IMR-90 (cell line): ENCODE measurements at regions not wholly inside any gene's neighbourhood (a gene's known extent, or its start where the extent isn't known, plus 50 kb on each side); places are given as distances from the start of the nearest gene placed in this dataset.

Experiments
- ATAC-seq: fragments of 200-7000 bp; cut with Tn5 transposase; 2 replicates; pipeline ENCODE4 v1.9.1; 2020; ENCODE audit warnings: low read depth, mild to moderate bottlenecking, moderate library complexity
- BruUV-seq: library from RNA; stranded (reverse); fragments of 400-500 nt; replicated peaks from 2 replicates; lab custom pipeline; 2021; lab: Mats Ljungman, UMichigan
- CTCF ChIA-PET: fragments of 300-600 bp; formaldehyde crosslinking; extraction: SDS; loops from one replicate; lab custom pipeline; 2021; ENCODE audit warnings: antibody characterized with exemption; lab: Yijun Ruan, JAX
- POLR2A ChIA-PET: fragments of 300-600 bp; sonication (Branson Sonifier 250); formaldehyde crosslinking; loops from one replicate; lab custom pipeline; 2022; ENCODE audit warnings: antibody characterized with exemption; ENCODE audit not compliant: unreplicated experiment; lab: Charles Lee
- DNase-seq: peaks from one replicate; pipeline ENCODE4 v3.0.0; 2013
- H2AFZ ChIP-seq: replicated peaks from 2 replicates; pipeline ENCODE3; 2013; ENCODE audit warnings: low read length, mild to moderate bottlenecking; ENCODE audit not compliant: poor library complexity
- H2AK5ac ChIP-seq: 2 replicates; pipeline ENCODE4 v1.6.1; 2013; ENCODE audit warnings: low read depth, low read length, inconsistent platforms
- H2AK9ac ChIP-seq: replicated peaks from 2 replicates; pipeline ENCODE3; 2013; ENCODE audit warnings: mild to moderate bottlenecking, low read depth, low read length, moderate library complexity; ENCODE audit not compliant: poor library complexity
- H2BK120ac ChIP-seq: 2 replicates; pipeline ENCODE4 v1.6.1; 2013; ENCODE audit warnings: low read depth, low read length, inconsistent platforms
- H2BK15ac ChIP-seq: 3 replicates; pipeline ENCODE4 v1.6.1; 2013; ENCODE audit warnings: low read depth, low read length, inconsistent platforms
- H2BK20ac ChIP-seq: 2 replicates; pipeline ENCODE4 v1.6.1; 2013; ENCODE audit warnings: low read depth, mild to moderate bottlenecking, inconsistent platforms, low read length, moderate library complexity
- H2BK5ac ChIP-seq: 2 replicates; pipeline ENCODE4 v1.6.1; 2013; ENCODE audit warnings: mild to moderate bottlenecking, low read depth, low read length, inconsistent platforms; ENCODE audit not compliant: poor library complexity, severe bottlenecking
- H3K14ac ChIP-seq: replicated peaks from 2 replicates; pipeline ENCODE4 v1.6.1; 2013; ENCODE audit warnings: low read depth, low read length, inconsistent platforms
- H3K18ac ChIP-seq: 2 replicates; pipeline ENCODE4 v1.6.1; 2013; ENCODE audit warnings: low read depth, low read length, control low read depth
- H3K23ac ChIP-seq: 2 replicates; pipeline ENCODE4 v1.6.1; 2013; ENCODE audit warnings: low read depth, low read length, inconsistent platforms
- H3K27ac ChIP-seq: 2 replicates; pipeline ENCODE4 v1.5.1; 2013; ENCODE audit warnings: mild to moderate bottlenecking, control low read depth, low read length; ENCODE audit not compliant: insufficient read depth
- H3K27me3 ChIP-seq: 2 replicates; pipeline ENCODE4 v1.6.1; 2013; ENCODE audit warnings: low read length; ENCODE audit not compliant: control insufficient read depth, insufficient read depth
- H3K36me3 ChIP-seq: 2 replicates; pipeline ENCODE4 v1.6.1; 2013; ENCODE audit warnings: low read length, mixed read lengths; ENCODE audit not compliant: control insufficient read depth, insufficient read depth
- H3K4ac ChIP-seq: 2 replicates; pipeline ENCODE4 v1.6.1; 2013; ENCODE audit warnings: low read depth, low read length, inconsistent platforms
- H3K4me1 ChIP-seq: 2 replicates; pipeline ENCODE4 v1.6.1; 2013; ENCODE audit warnings: low read length, mixed read lengths; ENCODE audit not compliant: control insufficient read depth, insufficient read depth
- H3K4me2 ChIP-seq: 2 replicates; pipeline ENCODE4 v1.6.1; 2013; ENCODE audit warnings: low read depth, mild to moderate bottlenecking, control low read depth, low read length, moderate library complexity
- H3K4me3 ChIP-seq: 2 replicates; pipeline ENCODE4 v1.5.1; 2013; ENCODE audit warnings: low read depth, mild to moderate bottlenecking, control low read depth, low read length, moderate library complexity; ENCODE audit not compliant: insufficient read depth
- H3K56ac ChIP-seq: 2 replicates; pipeline ENCODE4 v1.6.1; 2013; ENCODE audit warnings: low read length, inconsistent platforms; ENCODE audit not compliant: insufficient read depth; ENCODE audit errors: extremely low read depth
- H3K79me1 ChIP-seq, 2 experiments: 2 replicates each; pipeline ENCODE4 v1.6.1; 2013; ENCODE audit warnings: low read length in 2 of 2, inconsistent platforms in 1 of 2, low read depth in 1 of 2
- H3K9ac ChIP-seq: 2 replicates; pipeline ENCODE4 v1.6.1; 2013; ENCODE audit warnings: low read depth, low read length, control low read depth
- H3K9me1 ChIP-seq: 2 replicates; pipeline ENCODE4 v1.6.1; 2013; ENCODE audit warnings: low read length, inconsistent platforms; ENCODE audit not compliant: insufficient read depth
- H3K9me3 ChIP-seq: 2 replicates; pipeline ENCODE4 v1.6.1; 2013; ENCODE audit warnings: low read length; ENCODE audit not compliant: control insufficient read depth, insufficient read depth
- H4K20me1 ChIP-seq: 2 replicates; pipeline ENCODE4 v1.6.1; 2013; ENCODE audit warnings: low read length, inconsistent platforms; ENCODE audit not compliant: insufficient read depth
- H4K5ac ChIP-seq: 2 replicates; pipeline ENCODE4 v1.6.1; 2013; ENCODE audit warnings: mild to moderate bottlenecking, low read depth, low read length, control low read depth
- H4K8ac ChIP-seq, 2 experiments: 2 replicates each; pipeline ENCODE4 v1.6.1; 2013; ENCODE audit warnings: low read depth in 2 of 2, low read length in 2 of 2, control low read depth in 1 of 2, inconsistent platforms in 1 of 2
- H4K91ac ChIP-seq: 2 replicates; pipeline ENCODE4 v1.6.1; 2013; ENCODE audit warnings: low read depth, low read length, inconsistent platforms; ENCODE audit not compliant: insufficient read depth
- MAZ ChIP-seq: IDR thresholded peaks from 2 replicates; pipeline ENCODE4 v1.6.1; 2012; ENCODE audit warnings: low read depth, mild to moderate bottlenecking, low read length, improper control_type of control experiment, moderate library complexity, borderline replicate concordance
- POLR2A ChIP-seq: IDR thresholded peaks from 2 replicates; pipeline ENCODE4 v1.6.1; 2012; ENCODE audit warnings: mild to moderate bottlenecking, low read depth, low read length
- RCOR1 ChIP-seq: IDR thresholded peaks from 2 replicates; pipeline ENCODE4 v1.6.1; 2012; ENCODE audit warnings: mild to moderate bottlenecking, low read length, improper control_type of control experiment; ENCODE audit not compliant: insufficient replicate concordance
- WGBS, 2 experiments: methylation state at CpG; one replicate each; pipeline versions ENCODE4 v1.1.5 to v1.1.7; 2013; ENCODE audit warnings: missing lambda C conversion rate in 2 of 2; ENCODE audit not compliant: insufficient read length in 1 of 2; ENCODE audit errors: extremely low coverage in 2 of 2; 5-methylcytosine and 5-hydroxymethylcytosine counted together
- dilution Hi-C: fragments of 300-500 bp; cut with HindIII; formaldehyde crosslinking; loops from one replicate; pipeline ENCODE4 v1.14.3; 2018; ENCODE audit warnings: low sequenced_read_pairs; ENCODE audit not compliant: unreplicated experiment
- in situ Hi-C: fragments of 300-500 bp; cut with MboI; formaldehyde crosslinking; loops from 3 replicates; pipeline ENCODE4 v1.14.3; 2019; ENCODE audit warnings: low sequenced_read_pairs, inconsistent platforms, mixed read lengths
- intact Hi-C: fragments of 100-400 bp; cut with micrococcal nuclease; formaldehyde crosslinking; loops from 2 replicates; pipeline ENCODE4 v1.10.0; 2022
- TF ChIP-seq, protein P1 (sequence below): fragments of 150-350 bp; IDR thresholded peaks from 2 replicates; pipeline ENCODE4 v1.6.1; 2017; ENCODE audit warnings: mild to moderate bottlenecking, antibody characterized with exemption, low read length, low read depth

DNA sequence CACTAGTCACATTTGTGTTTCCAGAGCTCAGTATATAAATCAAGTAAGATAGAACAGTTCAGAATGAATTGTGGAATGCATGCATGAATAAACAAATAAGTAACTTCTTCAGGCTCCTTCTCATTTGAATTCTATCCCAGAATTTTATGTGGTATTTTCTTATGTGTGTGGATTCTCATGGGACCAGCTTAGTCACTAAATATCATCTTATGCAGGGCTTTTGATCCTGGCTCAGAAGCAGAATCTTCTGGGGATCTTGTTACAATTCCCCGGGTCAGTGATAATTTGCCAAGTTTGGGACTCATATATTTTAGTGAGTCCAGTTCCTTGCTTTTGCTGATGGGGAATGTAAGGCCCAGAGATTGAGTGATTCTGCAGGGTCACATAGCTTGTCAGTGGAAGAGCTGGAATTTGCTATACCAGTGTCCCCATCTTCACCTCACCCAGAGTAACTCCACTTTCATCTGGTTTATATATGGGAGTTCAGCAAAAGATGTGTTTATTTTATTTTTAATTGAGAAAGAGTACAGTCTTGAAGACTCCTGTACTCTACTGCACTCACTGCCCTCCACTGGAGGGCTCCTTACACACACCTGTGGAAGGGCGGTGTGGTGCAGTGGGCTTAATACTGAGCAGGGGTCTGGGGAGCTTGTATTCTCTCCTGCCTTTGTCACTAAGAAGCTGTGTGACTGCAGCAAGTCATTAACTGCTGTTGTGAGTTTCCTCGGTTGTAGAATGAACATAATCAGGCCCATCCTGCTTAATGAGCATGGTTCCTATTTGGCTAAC lies 198.2 kb upstream of the CXorf66 start:
- ATAC-seq = no peak; the same call in 1 of the 2 replicates
- dilution Hi-C loops = no loop called here

More for the DNA sequence above, 198.2 kb upstream of the CXorf66 start:
- H3K36me3 ChIP-seq = no peaks in the 10 kb centered on the region
- H3K9me1 ChIP-seq = no peaks in the 10 kb centered on the region
- no peak overlapping the region for H3K4me2 ChIP-seq
- H3K23ac ChIP-seq = no peak overlapping the region
- TF ChIP-seq RCOR1 (no peak), POLR2A (no peak), MAZ (no peak)
- TF ChIP-seq, protein P1, sequence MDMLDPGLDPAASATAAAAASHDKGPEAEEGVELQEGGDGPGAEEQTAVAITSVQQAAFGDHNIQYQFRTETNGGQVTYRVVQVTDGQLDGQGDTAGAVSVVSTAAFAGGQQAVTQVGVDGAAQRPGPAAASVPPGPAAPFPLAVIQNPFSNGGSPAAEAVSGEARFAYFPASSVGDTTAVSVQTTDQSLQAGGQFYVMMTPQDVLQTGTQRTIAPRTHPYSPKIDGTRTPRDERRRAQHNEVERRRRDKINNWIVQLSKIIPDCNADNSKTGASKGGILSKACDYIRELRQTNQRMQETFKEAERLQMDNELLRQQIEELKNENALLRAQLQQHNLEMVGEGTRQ = no peak
- ChIA-PET POLR2A (no interaction called here), CTCF (no interaction called here)
- no peaks in the 10 kb centered on the region for H3K4me1 ChIP-seq
- no peak overlapping the region for H2AFZ ChIP-seq
- H3K4ac ChIP-seq = no peak overlapping the region
- no peaks in the 10 kb centered on the region for H4K20me1 ChIP-seq
- H2BK15ac ChIP-seq = no peak overlapping the region
- H3K56ac ChIP-seq = no peak overlapping the region
- DNase-seq = peak; percentile 3
- H3K14ac ChIP-seq = no peak overlapping the region
- no peaks in the 10 kb centered on the region for H3K79me1 ChIP-seq
- in situ Hi-C loops = no loop called here
- H3K4me3 ChIP-seq = no peak overlapping the region
- no peak overlapping the region for H2AK9ac ChIP-seq
- intact Hi-C loops = no loop called here
- no peaks in the 10 kb centered on the region for H3K27me3 ChIP-seq
- H2BK120ac ChIP-seq = no peak overlapping the region
- H4K91ac ChIP-seq = no peak overlapping the region
- H2BK20ac ChIP-seq = no peak overlapping the region
- H2BK5ac ChIP-seq = no peak overlapping the region
- no peak overlapping the region for H4K8ac ChIP-seq
- no peak overlapping the region for H2AK5ac ChIP-seq
- no peak overlapping the region for H3K18ac ChIP-seq
- WGBS, 2 experiments = 33% methylated on average over 1 of the region's 3 CpGs; no CpG with 5 or more reads in 1 of the 2 experiments
- H3K9ac ChIP-seq = no peak overlapping the region
- BruUV-seq = no TSS peak
- H4K5ac ChIP-seq = no peak overlapping the region
- no peaks in the 10 kb centered on the region for H3K9me3 ChIP-seq
- no peak overlapping the region for H3K27ac ChIP-seq
